ENCODE measurements at regions not wholly inside any gene's neighbourhood (a gene's known extent, or its start where the extent isn't known, plus 50 kb on each side); places are given as distances from the start of the nearest gene placed in this dataset.

DNA sequence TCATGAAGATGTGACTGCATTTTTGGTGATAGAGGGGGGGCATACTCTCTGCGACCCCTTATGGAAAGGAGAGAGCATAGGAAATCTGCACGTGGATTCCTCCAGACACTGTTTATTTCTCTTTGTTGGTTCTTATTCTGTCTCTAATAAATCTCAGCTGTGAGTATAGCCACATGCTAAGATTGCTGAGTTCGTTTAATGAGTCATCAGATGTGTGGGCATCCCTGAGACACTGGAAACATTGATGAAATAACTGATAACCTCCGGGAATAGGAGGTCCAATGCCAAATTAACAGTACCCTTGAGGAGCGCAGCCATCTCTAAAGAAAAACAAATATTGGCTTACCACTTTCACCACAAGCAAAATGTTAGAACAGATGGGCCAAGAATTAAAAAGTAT lies 880.2 kb upstream of the NEGR1 start:
- TF ChIP-seq GATA2 (IDR thresholded peaks at IDR 0.05; ENCODE audit: low read depth, low read length): no peak
- no peak for TF ChIP-seq GATA3 (IDR thresholded peaks at IDR 0.05; ENCODE audit: low read depth, low read length)

DNA sequence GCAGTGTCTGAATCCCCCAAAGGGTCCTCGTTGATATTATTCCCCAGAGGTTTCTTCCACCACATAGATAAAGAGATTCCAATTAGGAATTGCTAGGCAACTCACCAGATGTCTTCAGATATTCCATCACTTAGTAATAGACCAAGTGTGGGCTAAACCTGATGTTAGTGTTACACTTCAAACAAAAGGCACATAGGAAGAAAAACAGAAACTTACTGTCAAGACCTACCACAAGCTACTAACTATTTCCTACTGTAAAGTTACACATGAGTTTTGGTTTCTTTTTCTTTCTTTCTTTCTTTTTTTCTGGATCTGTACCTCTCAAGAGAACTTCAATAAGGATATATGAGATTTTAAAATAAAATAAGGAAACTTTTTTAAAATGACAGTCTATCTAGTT lies 879.1 kb upstream of the NEGR1 start:
- TF ChIP-seq GATA3 (IDR thresholded peaks at IDR 0.05; ENCODE audit: low read depth, low read length): no peak
- TF ChIP-seq GATA2 (IDR thresholded peaks at IDR 0.05; ENCODE audit: low read depth, low read length): no peak

DNA sequence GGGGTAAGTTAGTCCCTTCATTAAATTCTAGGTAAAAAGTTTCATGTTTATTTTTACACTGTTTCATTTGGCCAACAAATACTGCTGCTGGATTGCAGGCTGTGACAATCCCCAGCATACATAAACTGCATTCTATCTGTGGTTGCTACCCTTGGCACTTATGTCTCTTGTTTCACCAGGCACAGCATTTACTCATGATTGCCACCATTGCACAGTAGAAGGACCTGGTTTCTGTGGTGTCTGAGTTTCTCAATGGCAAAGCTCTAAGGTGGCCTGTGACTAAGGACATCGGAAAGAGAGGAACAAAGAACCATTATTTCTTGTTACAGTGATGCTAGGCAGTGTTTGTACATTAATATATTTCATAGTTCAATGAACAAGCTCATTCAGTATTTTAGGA lies 878.4 kb upstream of the NEGR1 start:
- no peak for TF ChIP-seq GATA3 (IDR thresholded peaks at IDR 0.05; ENCODE audit: low read depth, low read length)
- no peak for TF ChIP-seq GATA2 (IDR thresholded peaks at IDR 0.05; ENCODE audit: low read depth, low read length)

DNA sequence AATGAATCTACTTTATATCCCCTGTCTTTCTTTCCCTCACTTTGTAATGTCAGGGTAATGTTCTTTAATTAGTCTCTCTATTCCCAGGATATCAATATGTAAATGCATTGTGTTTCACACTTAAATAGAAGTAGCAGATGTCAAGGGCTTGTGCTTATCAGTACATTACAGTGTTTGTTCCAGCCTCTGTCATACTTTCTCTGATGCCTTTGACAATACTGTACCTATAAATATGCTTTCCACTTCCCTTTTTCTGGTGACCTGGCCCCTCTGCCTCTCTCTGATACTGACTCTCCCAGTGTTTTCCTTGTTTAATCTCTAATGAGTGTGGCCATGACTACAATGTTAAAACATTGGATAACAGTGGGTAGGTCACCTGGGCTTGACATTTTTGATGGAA lies 862.0 kb upstream of the NEGR1 start:
- TF ChIP-seq GATA3 (IDR thresholded peaks at IDR 0.05; ENCODE audit: low read depth, low read length) (no peak), GATA2 (IDR thresholded peaks at IDR 0.05; ENCODE audit: low read depth, low read length) (no peak)

- TF ChIP-seq GATA2 (IDR thresholded peaks at IDR 0.05; ENCODE audit: low read depth, low read length): no peak
- no peak for TF ChIP-seq GATA3 (IDR thresholded peaks at IDR 0.05; ENCODE audit: low read depth, low read length)
Measured at GRCh38 chr1:73136975-73137374, 854.6 kb upstream of the NEGR1 start.

DNA sequence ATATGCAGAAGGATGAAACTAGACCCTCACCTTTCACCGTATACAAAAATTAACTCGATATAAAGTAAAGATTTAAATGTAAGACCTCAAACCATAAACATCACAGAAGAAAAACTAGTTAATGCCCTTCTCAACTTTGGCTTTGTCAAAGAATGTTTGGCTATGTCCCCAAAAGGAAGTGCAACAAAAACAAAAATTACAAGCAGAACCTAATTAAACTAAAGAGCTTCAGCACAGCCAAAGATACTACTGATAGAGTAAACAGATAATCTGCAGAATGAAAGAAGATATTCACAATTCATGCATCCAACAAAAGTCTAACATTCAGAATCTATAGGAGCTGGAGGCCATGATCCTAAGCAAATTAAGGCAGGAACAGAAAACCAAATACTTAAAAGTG lies 824.6 kb upstream of the NEGR1 start:
- no peak for TF ChIP-seq GATA3 (IDR thresholded peaks at IDR 0.05; ENCODE audit: low read depth, low read length)
- no peak for TF ChIP-seq GATA2 (IDR thresholded peaks at IDR 0.05; ENCODE audit: low read depth, low read length)

DNA sequence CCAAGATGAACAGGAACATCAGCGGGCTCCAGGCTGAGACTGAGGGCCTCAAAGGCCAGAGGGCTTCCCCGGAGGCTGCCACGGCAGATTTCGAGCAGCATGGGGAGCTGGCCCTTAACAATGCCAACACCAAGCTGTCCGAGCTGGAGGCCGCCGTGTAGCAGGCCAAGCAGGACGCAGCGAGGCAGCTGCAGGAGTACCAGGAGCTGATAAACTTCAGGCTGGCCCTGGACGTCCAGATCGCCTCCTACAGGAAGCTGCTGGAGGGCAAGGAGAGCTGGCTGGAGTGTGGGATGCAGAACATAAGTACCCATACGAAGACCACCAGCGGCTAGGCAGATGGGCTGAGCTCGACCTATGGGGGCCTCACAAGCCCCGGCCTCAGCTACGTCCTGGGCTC lies 823.4 kb upstream of the NEGR1 start:
- TF ChIP-seq GATA2 (IDR thresholded peaks at IDR 0.05; ENCODE audit: low read depth, low read length): no peak
- TF ChIP-seq GATA3 (IDR thresholded peaks at IDR 0.05; ENCODE audit: low read depth, low read length): no peak

DNA sequence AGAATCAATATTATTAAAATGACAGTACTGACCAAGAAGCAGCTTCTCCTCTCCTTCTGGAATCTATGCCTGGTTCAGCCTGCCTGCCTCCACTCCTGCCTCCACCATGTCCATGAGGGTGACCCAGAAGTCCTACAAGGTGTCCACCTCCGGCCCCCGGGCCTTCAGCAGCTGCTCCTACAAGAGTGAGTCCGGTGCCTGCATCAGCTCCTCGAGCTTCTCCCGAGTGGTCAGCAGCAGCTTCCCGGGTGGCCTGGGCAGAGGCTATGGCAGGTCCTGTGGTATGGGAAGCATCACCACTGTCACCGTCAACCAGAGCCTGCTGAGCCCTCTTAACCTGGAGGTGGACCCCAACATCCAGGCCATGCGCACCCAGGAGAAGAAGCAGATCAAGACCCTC lies 822.4 kb upstream of the NEGR1 start:
- TF ChIP-seq GATA3 (IDR thresholded peaks at IDR 0.05; ENCODE audit: low read depth, low read length) (no peak), GATA2 (IDR thresholded peaks at IDR 0.05; ENCODE audit: low read depth, low read length) (no peak)

DNA sequence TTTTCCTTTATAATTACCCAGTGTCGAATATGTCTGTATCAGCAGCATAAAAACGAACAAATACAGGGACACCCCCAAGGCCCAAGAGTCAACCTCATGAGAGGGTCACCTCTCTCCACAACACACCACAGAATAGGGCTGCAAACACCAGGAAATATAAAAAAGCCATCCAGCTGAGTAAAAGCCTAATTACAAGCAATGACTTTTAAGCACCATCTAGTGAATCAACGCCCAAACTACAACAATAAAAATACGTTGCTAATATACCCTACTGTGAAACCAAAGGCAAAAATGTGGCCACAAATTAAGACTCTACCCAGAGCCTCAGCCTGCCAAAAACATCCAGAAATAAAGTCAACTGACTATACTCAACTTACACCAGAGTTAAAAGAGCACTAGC lies 817.9 kb upstream of the NEGR1 start:
- TF ChIP-seq GATA2 (IDR thresholded peaks at IDR 0.05; ENCODE audit: low read depth, low read length) (no peak), GATA3 (IDR thresholded peaks at IDR 0.05; ENCODE audit: low read depth, low read length) (no peak)

- TF ChIP-seq GATA2 (IDR thresholded peaks at IDR 0.05; ENCODE audit: low read depth, low read length) (no peak), GATA3 (IDR thresholded peaks at IDR 0.05; ENCODE audit: low read depth, low read length) (no peak)
Measured at GRCh38 chr1:73097917-73098316, 815.6 kb upstream of the NEGR1 start.

GRCh38 chr1:73096841-73097240 lies 814.5 kb upstream of the NEGR1 start:
- no peak for TF ChIP-seq GATA2 (IDR thresholded peaks at IDR 0.05; ENCODE audit: low read depth, low read length)

DNA sequence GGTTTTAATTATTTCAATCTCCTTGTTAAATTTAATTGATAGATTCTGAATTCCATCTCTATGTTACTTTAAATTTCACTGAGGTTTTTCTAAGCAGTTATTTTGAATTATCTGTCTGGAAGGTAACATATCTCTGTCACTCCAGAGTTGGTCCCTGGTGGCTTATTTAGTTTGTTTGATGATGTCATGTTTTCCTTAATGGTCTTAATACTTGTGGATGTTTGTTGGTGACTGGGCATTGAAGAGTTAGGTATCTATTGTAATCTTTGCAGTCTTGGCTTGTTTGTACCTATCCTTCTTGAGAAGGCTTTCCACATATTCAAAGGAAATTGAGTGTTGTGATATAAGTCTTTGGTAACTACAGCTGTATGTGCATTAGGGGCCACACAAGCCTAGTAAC lies 810.0 kb upstream of the NEGR1 start:
- TF ChIP-seq GATA2 (IDR thresholded peaks at IDR 0.05; ENCODE audit: low read depth, low read length) (no peak), GATA3 (IDR thresholded peaks at IDR 0.05; ENCODE audit: low read depth, low read length) (no peak)

DNA sequence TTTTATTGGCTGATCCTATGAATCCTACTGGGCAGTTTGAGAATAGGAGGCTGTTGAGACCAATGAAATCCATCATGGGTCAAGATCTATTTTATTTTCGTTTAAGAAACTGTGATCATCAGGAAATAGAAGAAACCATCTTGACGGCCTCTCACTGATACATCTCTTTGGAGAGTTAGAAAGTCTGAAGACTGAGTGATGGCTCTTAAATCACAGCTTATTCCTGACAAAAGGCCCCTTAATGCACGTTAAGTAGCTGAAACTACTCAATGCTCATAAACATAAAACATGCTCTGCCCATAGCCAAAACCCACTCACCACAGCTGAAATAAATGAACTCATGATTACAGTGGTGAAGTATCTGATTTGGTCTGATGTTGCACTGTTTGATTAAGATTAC lies 784.5 kb upstream of the NEGR1 start:
- TF ChIP-seq GATA2 (IDR thresholded peaks at IDR 0.05; ENCODE audit: low read depth, low read length) (no peak), GATA3 (IDR thresholded peaks at IDR 0.05; ENCODE audit: low read depth, low read length) (no peak)

DNA sequence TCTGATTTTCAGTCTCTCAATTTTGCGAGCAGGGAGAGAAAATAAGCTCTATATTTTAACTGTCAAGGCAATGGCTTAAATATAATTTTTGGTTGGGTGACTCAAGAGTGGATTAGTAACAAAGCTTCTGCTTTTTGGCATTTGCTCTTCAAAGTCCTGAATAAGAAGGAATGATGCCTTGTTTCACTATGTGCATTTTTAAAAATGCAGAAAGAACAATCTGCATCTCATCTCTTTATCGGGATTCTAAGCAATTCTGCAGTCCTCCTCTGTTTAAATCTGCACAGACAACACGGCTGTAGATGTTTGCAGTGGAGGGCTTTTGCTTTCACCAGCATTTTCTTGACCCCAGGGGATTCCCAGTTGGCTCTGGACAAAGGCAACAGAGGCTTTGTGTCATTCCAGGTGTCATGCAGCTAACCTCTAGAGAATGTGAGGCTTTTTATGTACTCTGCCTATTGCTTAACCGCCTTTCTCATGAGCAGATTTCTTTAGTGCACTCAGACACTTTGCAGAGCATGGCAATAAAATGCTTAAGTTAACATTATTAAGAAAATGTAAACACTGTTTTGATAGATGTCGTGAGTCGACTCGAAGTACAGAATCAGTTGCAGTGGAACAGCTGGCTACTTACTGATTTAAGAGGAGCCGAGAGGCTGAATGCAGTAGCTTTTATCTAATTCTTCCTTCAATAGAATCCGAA lies 783.2 kb upstream of the NEGR1 start:
- TF ChIP-seq GATA2 (IDR thresholded peaks at IDR 0.05; ENCODE audit: low read depth, low read length) (no peak), GATA3 (IDR thresholded peaks at IDR 0.05; ENCODE audit: low read depth, low read length) (no peak)

- no peak for TF ChIP-seq GATA3 (IDR thresholded peaks at IDR 0.05; ENCODE audit: low read depth, low read length)
- TF ChIP-seq GATA2 (IDR thresholded peaks at IDR 0.05; ENCODE audit: low read depth, low read length): no peak
Measured at GRCh38 chr1:73056826-73057225, 774.5 kb upstream of the NEGR1 start.

Data from SH-SY5Y (cell line).